K562 (cell line): ENCODE measurements at regions not wholly inside any gene's neighbourhood (a gene's known extent, or its start where the extent isn't known, plus 50 kb on each side); places are given as distances from the start of the nearest gene placed in this dataset.

Source experiments
- ATAC-seq: fragments of 200-7000 bp; cut with Tn5 transposase; 3 replicates; pipeline ENCODE4 v1.9.1; 2020; ENCODE audit warnings: moderate library complexity
- BruUV-seq: library from RNA; stranded (reverse); fragments of 400-500 nt; replicated peaks from 2 replicates; lab custom pipeline; 2021; lab: Mats Ljungman, UMichigan
- CTCF ChIA-PET: fragments of 300-600 bp; formaldehyde crosslinking; extraction: SDS; loops from one replicate; lab custom pipeline; 2021; ENCODE audit warnings: low intra/inter-chr PET ratio; lab: Yijun Ruan, JAX
- POLR2A ChIA-PET: fragments of 300-600, 350-650 bp; sonication (Branson Sonifier 250); formaldehyde crosslinking; extraction: SDS; loops from one replicate; lab custom pipeline; 2021; ENCODE audit warnings: antibody characterized with exemption, inconsistent platforms; lab: Yijun Ruan, JAX
- DNase-seq, 4 experiments: peaks; one replicate each; pipeline versions ENCODE4 v3.0.0 to v3.0.0-alpha.2; 2011 to 2018; ENCODE audit warnings: low spot score in 3 of 4, mixed read lengths in 3 of 4; ENCODE audit errors: extremely low read depth in 1 of 4
- FAIRE-seq: peaks from 2 replicates; lab custom pipeline; 2011; peaks lifted over from hg19 to GRCh38; lab: Jason Lieb, UNC
- H2AFZ ChIP-seq: 2 replicates; pipeline ENCODE4 v1.6.0; 2011; ENCODE audit warnings: low read depth, low read length, control low read depth, inconsistent platforms
- H3K27ac ChIP-seq: fragments of 200-600 bp; 3 replicates; pipeline ENCODE4 v1.8.0; 2011; ENCODE audit warnings: low read depth, mild to moderate bottlenecking, control low read depth, inconsistent platforms, low read length, moderate library complexity, mixed read lengths; ENCODE audit errors: extremely low read depth
- H3K27me3 ChIP-seq, 2 experiments: fragments of 300-600 bp in 1 of 2; 2 replicates in 1 of 2; 3 replicates in 1 of 2; pipeline versions ENCODE4 v1.6.0 to v1.8.0; 2011; ENCODE audit warnings: inconsistent platforms in 2 of 2, low read length in 2 of 2, mild to moderate bottlenecking in 1 of 2, mixed read lengths in 1 of 2, moderate library complexity in 1 of 2; ENCODE audit not compliant: control insufficient read depth in 2 of 2, insufficient read depth in 2 of 2
- H3K36me3 ChIP-seq: fragments of 300-600 bp; 3 replicates; pipeline ENCODE4 v1.8.0; 2011; ENCODE audit warnings: mild to moderate bottlenecking, low read length, inconsistent platforms; ENCODE audit not compliant: control insufficient read depth, insufficient read depth
- H3K4me1 ChIP-seq, 2 experiments: fragments of 200-600 bp in 1 of 2; replicated peaks in 1 of 2; 2 replicates in 1 of 2; 3 replicates in 1 of 2; pipeline versions ENCODE4 v1.5.1 to v1.8.0; 2011; ENCODE audit warnings: inconsistent platforms in 2 of 2, low read length in 2 of 2, mild to moderate bottlenecking in 1 of 2, mixed read lengths in 1 of 2, moderate library complexity in 1 of 2; ENCODE audit not compliant: control insufficient read depth in 2 of 2, insufficient read depth in 2 of 2
- H3K4me2 ChIP-seq: 2 replicates; pipeline ENCODE4 v1.6.1; 2011; ENCODE audit warnings: low read length, control low read depth, inconsistent platforms, mixed read lengths; ENCODE audit not compliant: insufficient read depth
- H3K4me3 ChIP-seq: fragments of 200-600 bp; sonication (generic), shearing (Covaris generic); 2 replicates; pipeline ENCODE4 v1.5.1; 2016; ENCODE audit warnings: control low read depth, inconsistent platforms
- H3K79me2 ChIP-seq: fragments of 200-600 bp; 3 replicates; pipeline ENCODE4 v1.8.0; 2011; ENCODE audit warnings: low read length, inconsistent platforms; ENCODE audit not compliant: control insufficient read depth, insufficient read depth
- H3K9ac ChIP-seq, 2 experiments: 2 replicates each; pipeline versions ENCODE4 v1.6.0 to v1.6.1; 2011; ENCODE audit warnings: low read depth in 2 of 2, low read length in 2 of 2, control low read depth in 1 of 2, inconsistent platforms in 1 of 2, mild to moderate bottlenecking in 1 of 2, mixed read lengths in 1 of 2; ENCODE audit not compliant: insufficient read depth in 1 of 2
- H3K9me1 ChIP-seq: one replicate; pipeline ENCODE4 v1.6.0; 2011; ENCODE audit warnings: inconsistent platforms, mild to moderate bottlenecking, low read length, moderate library complexity; ENCODE audit not compliant: control insufficient read depth, insufficient read depth
- H3K9me3 ChIP-seq: replicated peaks from 2 replicates; pipeline ENCODE4 v1.5.1; 2011; ENCODE audit warnings: low read depth, low read length, inconsistent platforms; ENCODE audit not compliant: control insufficient read depth, insufficient read depth
- H4K20me1 ChIP-seq: replicated peaks from 2 replicates; pipeline ENCODE4 v1.6.1; 2011; ENCODE audit warnings: low read length, inconsistent platforms, mixed read lengths; ENCODE audit not compliant: control insufficient read depth, insufficient read depth
- CGGBP1 ChIP-seq: fragments of 250-450 bp; sonication (Bioruptor Pico); IDR thresholded peaks from 2 replicates; pipeline ENCODE4 v1.9.0; 2021; ENCODE audit warnings: mild to moderate bottlenecking
- NEUROD1 ChIP-seq: fragments of 150-350 bp; IDR thresholded peaks from 2 replicates; pipeline ENCODE4 v1.6.1; 2014; ENCODE audit warnings: borderline replicate concordance, low read length, low read depth; ENCODE audit not compliant: partially characterized antibody
- ZNF140 ChIP-seq: fragments of 250-450 bp; sonication (Bioruptor Pico); IDR thresholded peaks from 2 replicates; pipeline ENCODE4 v1.8.0; 2021; ENCODE audit warnings: moderate library complexity, mild to moderate bottlenecking, inconsistent platforms
- ZNF830 ChIP-seq: fragments of 250-450 bp; sonication (Bioruptor Pico); IDR thresholded peaks from 2 replicates; pipeline ENCODE4 v1.5.0; 2021; ENCODE audit warnings: mild to moderate bottlenecking
- WGBS: fragments of 100-300 bp; shearing (Covaris generic); methylation state at CpG from one replicate; pipeline ENCODE4 v1.1.6; 2016; ENCODE audit warnings: low coverage, mixed read lengths; ENCODE audit not compliant: insufficient coverage; ENCODE audit errors: missing lambda C conversion rate; 5-methylcytosine and 5-hydroxymethylcytosine counted together
- in situ Hi-C: fragments of 300-500 bp; cut with MboI; formaldehyde crosslinking; loops from 4 replicates; pipeline ENCODE4 v1.15.0; 2018; ENCODE audit warnings: inconsistent platforms, mixed read lengths
- intact Hi-C: fragments of 100-400 bp; cut with micrococcal nuclease; formaldehyde crosslinking; loops from 2 replicates; pipeline ENCODE4 v1.14.2; 2022
- TF ChIP-seq, protein P1 (sequence below): fragments of 450-650 bp; IDR thresholded peaks from 2 replicates; pipeline ENCODE4 v1.6.1; 2016

GRCh38 chr4:123031664-123032063 is 109.3 kb upstream of the NUDT6 start (continued):
- TF ChIP-seq, protein P1, sequence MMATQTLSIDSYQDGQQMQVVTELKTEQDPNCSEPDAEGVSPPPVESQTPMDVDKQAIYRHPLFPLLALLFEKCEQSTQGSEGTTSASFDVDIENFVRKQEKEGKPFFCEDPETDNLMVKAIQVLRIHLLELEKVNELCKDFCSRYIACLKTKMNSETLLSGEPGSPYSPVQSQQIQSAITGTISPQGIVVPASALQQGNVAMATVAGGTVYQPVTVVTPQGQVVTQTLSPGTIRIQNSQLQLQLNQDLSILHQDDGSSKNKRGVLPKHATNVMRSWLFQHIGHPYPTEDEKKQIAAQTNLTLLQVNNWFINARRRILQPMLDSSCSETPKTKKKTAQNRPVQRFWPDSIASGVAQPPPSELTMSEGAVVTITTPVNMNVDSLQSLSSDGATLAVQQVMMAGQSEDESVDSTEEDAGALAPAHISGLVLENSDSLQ: no peak
- no peak for TF ChIP-seq ZNF830 (CRISPR knock-in tag)

GRCh38 chr4:123034023-123034422 is 111.6 kb upstream of the NUDT6 start:
- Histone ChIP-seq H3K9me1 (no peaks in the 10 kb centered on the region), H3K4me3 (no peak overlapping the region), H4K20me1 (no peaks in the 10 kb centered on the region), H3K9ac (no peak overlapping the region), H3K4me1 (no peaks in the 10 kb centered on the region), H2AFZ (no peak overlapping the region), H3K9me3 (no peaks in the 10 kb centered on the region), H3K4me2 (no peak overlapping the region), H3K36me3 (peaks cover 15% of the 10 kb centered on the region), H3K27me3 (no peaks in the 10 kb centered on the region), H3K79me2 (no peaks in the 10 kb centered on the region; the same call in 2 of the 3 replicates), H3K27ac (no peak overlapping the region)
- no peak for ATAC-seq
- no peak for DNase-seq
- CTCF ChIA-PET: no interaction called here
- 75% methylated on average over 2 of the region's 2 CpGs for whole genome bisulfite sequencing
- intact Hi-C loops (no loop called here), in situ Hi-C loops (no loop called here)
- no TSS peak for BruUV-seq
- POLR2A ChIA-PET: no interaction called here
- TF ChIP-seq NEUROD1 (no peak), CGGBP1 (CRISPR knock-in tag) (no peak), ZNF140 (no peak)
- FAIRE-seq: peak; percentile 19
